Skeletal muscle tissue (tissue), 3 donors: ENCODE measurements at regions not wholly inside any gene's neighbourhood (a gene's known extent, or its start where the extent isn't known, plus 50 kb on each side); places are given as distances from the start of the nearest gene placed in this dataset.
"Not testable (repeated sequence)": the region's sequence is repeated elsewhere in the genome, so short reads cannot be mapped to it uniquely, and the experiment has no call there.

Source experiments
- H3K27ac ChIP-seq: one replicate; pipeline ENCODE4 v1.7.0; 2013; ENCODE audit warnings: mild to moderate bottlenecking, low read depth, low read length, inconsistent platforms
- H3K27me3 ChIP-seq, 3 donors: one replicate each; pipeline ENCODE4 v1.7.0; 2013; ENCODE audit warnings: low read length in 3 of 3; ENCODE audit not compliant: control insufficient read depth in 3 of 3, insufficient read depth in 3 of 3
- H3K36me3 ChIP-seq, 3 donors: one replicate each; pipeline ENCODE4 v1.7.0; 2013; ENCODE audit warnings: low read length in 3 of 3; ENCODE audit not compliant: control insufficient read depth in 3 of 3, insufficient read depth in 3 of 3
- H3K4me1 ChIP-seq, 3 donors: one replicate each; pipeline ENCODE4 v1.7.0; 2013; ENCODE audit warnings: low read length in 3 of 3, mild to moderate bottlenecking in 3 of 3; ENCODE audit not compliant: control insufficient read depth in 3 of 3, insufficient read depth in 3 of 3
- H3K4me3 ChIP-seq, 3 donors: one replicate each; pipeline ENCODE4 v1.7.0; 2013; ENCODE audit warnings: low read length in 3 of 3
- H3K9ac ChIP-seq, 3 donors: one replicate each; pipeline ENCODE4 v1.7.0; 2013; ENCODE audit warnings: low read length in 3 of 3, mild to moderate bottlenecking in 3 of 3, moderate library complexity in 2 of 3, low read depth in 1 of 3
- H3K9me3 ChIP-seq, 3 donors: one replicate each; pipeline ENCODE4 v1.7.0; 2013; ENCODE audit warnings: low read length in 3 of 3; ENCODE audit not compliant: control insufficient read depth in 3 of 3
- donor health status: Osteomylitis.

DNA sequence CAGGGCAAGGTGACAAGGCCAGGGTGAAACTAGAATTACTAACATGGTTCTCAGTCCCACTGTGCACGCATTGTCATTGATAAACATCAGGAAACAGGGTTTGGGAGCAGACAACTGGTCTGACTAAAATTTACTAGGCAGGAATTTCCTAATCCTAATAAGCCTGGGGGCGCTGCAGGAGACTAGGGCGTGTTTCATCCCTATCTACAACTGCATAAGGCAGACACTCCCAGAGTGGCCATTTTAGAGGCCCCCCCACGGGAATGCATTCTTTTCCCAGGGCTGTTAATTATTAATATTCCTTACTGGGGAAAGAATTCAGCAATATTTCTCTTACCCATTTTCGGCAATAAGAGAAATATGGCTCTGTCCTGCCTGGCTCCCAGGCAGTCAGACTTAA lies 103.6 kb upstream of the PCDH20 start:
- not testable (repeated sequence) for H3K27me3 ChIP-seq, H3K36me3 ChIP-seq, H3K9ac ChIP-seq, H3K4me3 ChIP-seq, H3K27ac ChIP-seq, H3K9me3 ChIP-seq, H3K4me1 ChIP-seq

DNA sequence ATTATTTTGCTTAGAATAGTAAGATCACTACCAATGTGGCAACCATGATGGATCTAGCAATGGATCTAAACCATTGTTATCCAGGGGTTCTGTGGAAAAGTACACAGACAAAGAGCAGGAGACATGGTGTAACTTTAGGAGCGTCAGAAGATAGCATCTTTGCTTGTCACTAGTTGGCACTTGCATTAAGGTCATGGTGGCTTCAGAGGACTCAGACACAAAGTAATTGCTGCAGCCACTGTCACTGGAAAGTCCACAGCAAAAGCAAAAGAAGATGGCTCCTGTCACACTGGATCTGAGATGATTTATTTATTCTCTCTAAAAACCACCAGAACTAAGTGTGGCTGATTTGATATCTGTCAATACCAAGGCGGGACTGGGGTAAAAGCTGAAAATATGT lies 93.3 kb upstream of the PCDH20 start:
- Histone ChIP-seq H3K9ac (no peak overlapping the region), H3K4me1 (no peaks in the 10 kb centered on the region), H3K4me3 (no peak overlapping the region), H3K27ac (no peak overlapping the region), H3K9me3 (no peaks in the 10 kb centered on the region), H3K27me3 (no peaks in the 10 kb centered on the region), H3K36me3 (no peaks in the 10 kb centered on the region)

DNA sequence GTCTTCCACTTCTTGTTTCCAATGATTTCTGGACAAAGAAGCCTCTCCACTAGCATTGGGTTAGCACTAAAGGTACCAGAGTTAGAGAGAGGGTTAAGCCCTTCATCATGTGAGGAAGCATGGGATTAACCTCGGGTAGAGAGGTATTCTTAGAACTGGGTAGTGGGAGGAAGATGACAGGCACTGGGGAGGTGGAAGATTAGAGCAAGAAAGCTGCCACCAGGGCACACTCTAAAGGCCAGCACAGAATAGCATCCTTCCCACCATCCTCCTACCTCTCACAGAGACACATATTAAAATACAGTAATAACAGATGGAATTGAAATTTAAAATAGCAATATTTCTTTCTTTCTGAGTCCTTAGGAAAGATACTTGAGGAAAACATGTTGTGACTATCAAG lies 84.5 kb upstream of the PCDH20 start:
- Histone ChIP-seq H3K9me3 (no peaks in the 10 kb centered on the region), H3K27me3 (no peaks in the 10 kb centered on the region), H3K36me3 (no peaks in the 10 kb centered on the region), H3K4me1 (no peaks in the 10 kb centered on the region), H3K9ac (no peak overlapping the region), H3K27ac (no peak overlapping the region), H3K4me3 (no peak overlapping the region)

DNA sequence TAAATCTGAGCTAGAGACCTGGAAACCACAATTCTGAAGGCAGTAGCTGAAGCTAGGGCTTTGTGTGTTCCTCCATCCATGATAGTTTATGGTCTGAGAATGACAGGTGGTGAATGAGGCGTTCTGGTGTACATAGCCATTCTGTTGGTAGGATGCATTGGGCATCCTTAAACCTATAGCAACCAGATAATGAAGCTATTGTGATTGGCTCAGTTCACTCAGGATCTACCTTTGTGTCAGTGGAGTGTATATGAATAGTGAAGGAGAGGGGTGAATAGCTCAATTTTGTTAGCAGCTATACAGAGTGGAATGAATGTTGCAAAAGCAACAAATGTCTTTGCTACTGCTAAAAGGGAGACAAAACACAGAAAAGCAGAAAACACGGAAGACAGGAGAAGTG lies 80.0 kb upstream of the PCDH20 start:
- Histone ChIP-seq H3K4me1 (no peaks in the 10 kb centered on the region), H3K4me3 (no peak overlapping the region), H3K9ac (no peak overlapping the region), H3K36me3 (no peaks in the 10 kb centered on the region), H3K9me3 (no peaks in the 10 kb centered on the region), H3K27me3 (no peaks in the 10 kb centered on the region), H3K27ac (no peak overlapping the region)

DNA sequence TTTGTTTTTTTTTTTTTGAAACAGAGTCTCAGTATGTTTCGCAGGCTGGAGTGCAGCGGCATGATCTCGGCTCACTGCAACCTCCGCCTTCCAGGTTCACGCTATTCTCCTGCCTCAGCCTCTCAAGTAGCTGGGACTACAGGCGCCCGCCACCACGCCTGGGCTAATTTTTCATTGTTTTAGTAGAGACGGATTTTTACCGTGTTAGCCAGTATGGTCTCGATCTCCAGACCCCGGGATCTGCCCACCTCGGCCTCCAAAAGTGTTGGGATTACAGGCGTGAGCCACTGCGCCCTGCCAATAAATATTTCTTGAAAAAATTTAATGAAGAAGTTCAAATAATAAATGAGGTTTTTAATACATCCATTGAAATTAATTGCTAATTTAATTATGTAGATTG lies 77.9 kb upstream of the PCDH20 start:
- H3K9me3 ChIP-seq, H3K4me3 ChIP-seq, H3K4me1 ChIP-seq, H3K27ac ChIP-seq, H3K36me3 ChIP-seq, H3K27me3 ChIP-seq, H3K9ac ChIP-seq: not testable (repeated sequence)

DNA sequence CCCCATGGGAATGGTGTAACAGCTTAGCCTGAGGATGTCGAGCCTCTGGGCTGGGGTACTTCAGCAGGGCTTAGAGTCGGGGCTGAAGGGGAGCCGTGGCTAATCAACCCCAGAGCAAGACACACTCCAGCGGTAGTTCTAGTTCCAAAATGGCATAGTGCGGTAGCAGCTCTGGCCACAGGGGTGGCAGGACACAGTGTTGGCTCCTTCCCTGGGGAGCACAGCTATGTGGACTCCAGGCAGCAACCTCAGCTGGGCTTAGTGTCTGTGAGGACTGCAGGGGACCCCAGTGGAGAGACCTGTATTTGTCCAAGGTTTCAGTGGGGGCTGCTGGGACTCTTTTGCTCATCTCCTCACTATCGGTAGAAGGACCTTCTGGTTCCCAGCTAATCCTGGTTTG lies 70.8 kb upstream of the PCDH20 start:
- Histone ChIP-seq H3K4me1 (no peaks in the 10 kb centered on the region), H3K27me3 (no peaks in the 10 kb centered on the region), H3K27ac (no peak overlapping the region), H3K9me3 (no peaks in the 10 kb centered on the region), H3K9ac (no peak overlapping the region), H3K4me3 (no peak overlapping the region), H3K36me3 (no peaks in the 10 kb centered on the region)

DNA sequence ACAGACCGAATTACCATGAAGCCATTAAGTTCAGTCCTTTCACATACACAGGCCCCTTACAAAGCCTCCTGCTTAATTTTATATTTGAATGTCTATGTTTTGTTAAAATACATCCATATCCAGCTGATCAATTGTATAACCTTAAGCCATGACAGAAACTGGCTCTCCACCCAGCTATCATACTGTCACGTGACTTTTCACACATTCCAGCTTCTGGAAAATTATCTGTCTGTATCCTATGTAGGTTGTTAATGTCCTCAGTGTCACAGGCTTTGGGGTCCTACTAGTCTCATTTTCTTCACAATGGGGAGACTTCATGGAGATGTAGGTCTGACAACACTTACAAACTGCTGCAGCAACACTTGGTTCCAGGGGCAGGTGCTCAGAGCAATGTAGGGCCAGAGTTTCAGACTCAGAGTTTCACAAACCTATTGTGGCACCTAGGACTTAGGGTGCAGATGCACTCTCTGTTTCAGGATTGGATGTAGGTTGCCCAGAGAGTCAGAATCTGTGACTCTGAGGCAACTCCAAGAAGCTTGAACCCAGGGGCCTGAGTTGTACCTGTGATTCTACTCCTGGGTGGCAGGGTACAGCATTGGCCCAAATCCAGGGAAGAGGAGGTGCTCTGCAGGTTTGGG lies 69.6 kb upstream of the PCDH20 start:
- no peak overlapping the region for H3K4me3 ChIP-seq

DNA sequence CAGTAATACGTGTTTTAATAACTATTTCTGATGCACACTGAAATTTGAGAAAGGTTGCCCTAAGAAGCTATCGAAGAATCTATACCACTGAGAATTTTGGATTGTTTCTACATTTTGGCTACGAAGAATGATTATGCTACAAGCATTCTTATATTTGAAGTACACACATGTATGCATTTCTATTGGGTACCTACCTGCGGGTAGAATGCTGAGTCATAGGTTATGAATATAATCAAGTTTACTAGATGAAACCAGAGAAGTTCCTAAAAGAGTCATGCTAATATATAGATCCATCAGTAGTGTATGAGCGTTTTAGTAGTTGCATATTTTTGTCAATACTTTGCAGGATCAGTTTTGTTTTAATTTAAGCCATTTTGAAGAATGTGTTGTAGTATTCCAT lies 62.0 kb upstream of the PCDH20 start:
- Histone ChIP-seq H3K9ac (no peak overlapping the region), H3K27ac (no peak overlapping the region), H3K36me3 (no peaks in the 10 kb centered on the region), H3K4me3 (no peak overlapping the region), H3K4me1 (no peaks in the 10 kb centered on the region), H3K9me3 (no peaks in the 10 kb centered on the region), H3K27me3 (no peaks in the 10 kb centered on the region)

More for the DNA sequence above, 69.6 kb upstream of the PCDH20 start:
- Histone ChIP-seq H3K4me1 (no peaks in the 10 kb centered on the region), H3K27me3 (no peaks in the 10 kb centered on the region), H3K9me3 (no peaks in the 10 kb centered on the region), H3K27ac (no peak overlapping the region), H3K9ac (no peak overlapping the region), H3K36me3 (no peaks in the 10 kb centered on the region)

DNA sequence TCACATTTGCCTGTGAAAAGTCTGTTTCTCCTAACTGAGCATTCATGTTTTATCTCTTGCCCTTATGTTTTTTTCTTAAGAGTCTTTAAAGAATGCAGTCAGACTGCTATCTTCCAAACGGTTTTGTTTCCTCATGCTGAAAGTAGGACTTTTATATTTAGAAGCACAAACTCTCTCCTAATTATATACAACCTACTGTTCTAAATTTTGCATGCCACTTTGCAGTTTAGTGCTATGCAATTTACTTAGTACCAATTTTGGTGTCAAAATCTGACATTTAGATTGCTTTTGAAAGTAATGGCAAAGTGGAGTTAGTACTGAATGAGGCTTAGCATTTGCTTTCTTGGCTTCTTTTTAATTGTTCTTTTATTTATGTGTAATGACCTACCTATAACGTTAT lies 55.1 kb upstream of the PCDH20 start:
- no peaks in the 10 kb centered on the region for H3K36me3 ChIP-seq
- no peaks in the 10 kb centered on the region for H3K27me3 ChIP-seq
- H3K9ac ChIP-seq, result no peak overlapping the region
- H3K9me3 ChIP-seq, result no peaks in the 10 kb centered on the region
- no peak overlapping the region for H3K27ac ChIP-seq
- H3K4me3 ChIP-seq, result no peak overlapping the region
- no peaks in the 10 kb centered on the region for H3K4me1 ChIP-seq

DNA sequence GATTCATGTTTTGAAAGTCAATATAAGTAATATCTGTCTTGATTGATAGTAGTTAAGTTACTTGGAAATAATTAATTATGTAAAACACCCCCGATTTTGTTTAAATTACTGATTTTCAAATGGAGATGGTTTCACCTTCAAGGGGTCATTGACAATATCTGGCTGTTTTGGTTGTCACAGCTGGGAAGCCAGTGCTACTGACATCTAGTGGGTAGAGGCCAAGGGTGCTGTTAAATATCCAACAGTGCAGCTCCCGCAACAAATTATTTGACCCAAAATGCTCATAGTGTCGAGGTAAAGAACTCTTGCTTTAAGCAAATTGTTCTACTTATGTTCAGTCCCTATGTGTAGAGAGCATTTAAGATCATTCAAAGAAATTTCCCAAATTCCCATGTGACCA lies 50.6 kb upstream of the PCDH20 start:
- Histone ChIP-seq H3K36me3 (no peaks in the 10 kb centered on the region), H3K4me3 (no peak overlapping the region), H3K4me1 (no peaks in the 10 kb centered on the region), H3K27ac (no peak overlapping the region), H3K9ac (no peak overlapping the region), H3K27me3 (no peaks in the 10 kb centered on the region), H3K9me3 (no peaks in the 10 kb centered on the region)
